ENCODE measurements at regions not wholly inside any gene's neighbourhood (a gene's known extent, or its start where the extent isn't known, plus 50 kb on each side); places are given as distances from the start of the nearest gene placed in this dataset.

DNA sequence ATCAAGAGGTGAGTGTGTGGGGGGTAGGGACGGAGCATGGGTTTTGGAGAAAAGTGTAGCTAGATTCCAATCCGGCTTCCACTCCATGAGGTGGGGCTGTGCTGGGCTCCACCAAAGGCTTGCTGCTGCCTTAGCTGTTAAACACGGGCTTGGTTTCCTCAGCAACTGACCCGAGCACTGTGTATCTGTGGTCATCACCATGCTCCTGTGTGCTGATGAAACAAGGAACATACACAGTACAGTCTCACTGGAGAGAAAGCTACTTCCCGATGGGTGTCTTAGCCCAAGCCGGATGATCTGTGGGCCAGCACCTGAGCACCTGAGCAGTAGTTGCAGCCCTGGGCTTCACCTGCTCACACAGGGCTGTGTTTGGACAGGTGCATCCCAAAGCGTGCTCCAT, 52.9 kb upstream of the VRK1 start:
- H3K9me3 ChIP-seq (ENCODE audit: control insufficient read depth, low read length) = no peaks in the 10 kb centered on the region
- 84 to 92% methylated on average over 5 to 7 of the region's 7 CpGs for WGBS, 2 experiments (ENCODE audit: insufficient coverage in 2 of 2)
- H3K36me3 ChIP-seq (ENCODE audit: control insufficient read depth, insufficient read depth, low read length) = no peaks in the 10 kb centered on the region
- H3K27ac ChIP-seq (ENCODE audit: low read depth, low read length, severe bottlenecking) = no peak overlapping the region
- H3K4me3 ChIP-seq (ENCODE audit: extremely low read depth, insufficient read depth, low read length, poor library complexity, severe bottlenecking) = no peak overlapping the region
- H3K4me1 ChIP-seq (ENCODE audit: control insufficient read depth, insufficient read depth, low read length, poor library complexity, severe bottlenecking) = no peaks in the 10 kb centered on the region

GRCh38 chr14:96745500-96746051, 51.6 kb upstream of the VRK1 start:
- 79 to 91% methylated on average over 3 of the region's 4 CpGs for WGBS, 2 experiments (ENCODE audit: insufficient coverage in 2 of 2)
- no peaks in the 10 kb centered on the region for H3K9me3 ChIP-seq (ENCODE audit: control insufficient read depth, low read length)
- H3K4me3 ChIP-seq (ENCODE audit: extremely low read depth, insufficient read depth, low read length, poor library complexity, severe bottlenecking) = no peak overlapping the region
- H3K36me3 ChIP-seq (ENCODE audit: control insufficient read depth, insufficient read depth, low read length) = no peaks in the 10 kb centered on the region
- no peaks in the 10 kb centered on the region for H3K4me1 ChIP-seq (ENCODE audit: control insufficient read depth, insufficient read depth, low read length, poor library complexity, severe bottlenecking)
- no peak overlapping the region for H3K27ac ChIP-seq (ENCODE audit: low read depth, low read length, severe bottlenecking)

- no peaks in the 10 kb centered on the region for H3K36me3 ChIP-seq (ENCODE audit: control insufficient read depth, insufficient read depth, low read length)
- H3K4me3 ChIP-seq (ENCODE audit: extremely low read depth, insufficient read depth, low read length, poor library complexity, severe bottlenecking) = no peak overlapping the region
- no peaks in the 10 kb centered on the region for H3K9me3 ChIP-seq (ENCODE audit: control insufficient read depth, low read length)
- no peaks in the 10 kb centered on the region for H3K4me1 ChIP-seq (ENCODE audit: control insufficient read depth, insufficient read depth, low read length, poor library complexity, severe bottlenecking)
- H3K27ac ChIP-seq (ENCODE audit: low read depth, low read length, severe bottlenecking) = no peak overlapping the region
- 100% methylated on average over 1 to 3 of the region's 3 CpGs for WGBS, 2 experiments (ENCODE audit: insufficient coverage in 2 of 2)
Measured at GRCh38 chr14:96746101-96746500, 51.1 kb upstream of the VRK1 start.

GRCh38 chr14:96747006-96747405, 50.2 kb upstream of the VRK1 start:
- Histone ChIP-seq H3K4me1 (ENCODE audit: control insufficient read depth, insufficient read depth, low read length, poor library complexity, severe bottlenecking) (no peaks in the 10 kb centered on the region), H3K36me3 (ENCODE audit: control insufficient read depth, insufficient read depth, low read length) (no peaks in the 10 kb centered on the region), H3K9me3 (ENCODE audit: control insufficient read depth, low read length) (no peaks in the 10 kb centered on the region), H3K4me3 (ENCODE audit: extremely low read depth, insufficient read depth, low read length, poor library complexity, severe bottlenecking) (no peak overlapping the region), H3K27ac (ENCODE audit: low read depth, low read length, severe bottlenecking) (no peak overlapping the region)
- 91 to 94% methylated on average over 11 of the region's 13 CpGs for WGBS, 2 experiments (ENCODE audit: insufficient coverage in 2 of 2)

All from mesodermal cell (in vitro differentiated cells).